ENCODE measurements at regions not wholly inside any gene's neighbourhood (a gene's known extent, or its start where the extent isn't known, plus 50 kb on each side); places are given as distances from the start of the nearest gene placed in this dataset.

DNA sequence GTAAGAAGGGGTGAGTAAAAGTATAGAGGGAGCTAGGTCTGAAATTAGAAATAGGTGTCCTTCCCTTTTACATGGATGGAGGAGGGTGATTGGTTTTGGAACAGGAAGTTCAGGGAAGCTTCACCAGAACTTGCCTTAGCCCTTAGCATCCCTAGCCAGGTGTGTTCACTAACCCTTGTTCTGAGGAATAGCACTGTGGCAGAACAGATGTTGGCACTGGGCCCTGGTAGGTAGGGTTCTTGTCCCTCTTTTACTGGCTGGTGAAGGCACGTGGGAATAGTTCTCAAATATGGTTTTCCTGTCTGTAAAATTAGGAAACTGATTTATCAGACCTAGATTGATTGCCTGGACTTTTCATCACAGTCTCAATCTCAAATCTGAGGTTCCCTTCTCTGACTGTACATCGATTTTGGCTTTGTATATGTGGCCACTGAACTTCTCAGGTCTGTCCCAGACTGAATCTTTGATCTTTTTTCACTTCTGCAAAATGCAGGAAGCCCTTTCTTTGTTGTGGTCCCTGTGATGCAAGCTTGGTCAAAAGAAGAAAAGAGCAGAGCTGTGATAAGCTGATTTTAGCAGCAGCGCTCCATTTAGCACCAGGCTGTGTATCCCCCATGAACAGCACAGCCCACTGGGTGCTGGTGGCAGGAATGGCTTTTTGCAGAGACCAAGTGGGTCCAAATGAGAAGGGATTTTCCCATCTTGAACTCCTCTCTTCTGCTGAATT is 86.2 kb upstream of the HTR2A start:
- intact Hi-C loops (cut with micrococcal nuclease), result no loop called here
- TF ChIP-seq, protein P1, sequence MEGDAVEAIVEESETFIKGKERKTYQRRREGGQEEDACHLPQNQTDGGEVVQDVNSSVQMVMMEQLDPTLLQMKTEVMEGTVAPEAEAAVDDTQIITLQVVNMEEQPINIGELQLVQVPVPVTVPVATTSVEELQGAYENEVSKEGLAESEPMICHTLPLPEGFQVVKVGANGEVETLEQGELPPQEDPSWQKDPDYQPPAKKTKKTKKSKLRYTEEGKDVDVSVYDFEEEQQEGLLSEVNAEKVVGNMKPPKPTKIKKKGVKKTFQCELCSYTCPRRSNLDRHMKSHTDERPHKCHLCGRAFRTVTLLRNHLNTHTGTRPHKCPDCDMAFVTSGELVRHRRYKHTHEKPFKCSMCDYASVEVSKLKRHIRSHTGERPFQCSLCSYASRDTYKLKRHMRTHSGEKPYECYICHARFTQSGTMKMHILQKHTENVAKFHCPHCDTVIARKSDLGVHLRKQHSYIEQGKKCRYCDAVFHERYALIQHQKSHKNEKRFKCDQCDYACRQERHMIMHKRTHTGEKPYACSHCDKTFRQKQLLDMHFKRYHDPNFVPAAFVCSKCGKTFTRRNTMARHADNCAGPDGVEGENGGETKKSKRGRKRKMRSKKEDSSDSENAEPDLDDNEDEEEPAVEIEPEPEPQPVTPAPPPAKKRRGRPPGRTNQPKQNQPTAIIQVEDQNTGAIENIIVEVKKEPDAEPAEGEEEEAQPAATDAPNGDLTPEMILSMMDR (IDR thresholded peaks at IDR 0.05; ENCODE audit: borderline replicate concordance), result no peak
- no peak overlapping the region for H3K4me3 ChIP-seq
- no peaks in the 10 kb centered on the region for H3K36me3 ChIP-seq
- no peaks in the 10 kb centered on the region for H3K4me1 ChIP-seq
- H3K27ac ChIP-seq (replicated peaks), result no peak overlapping the region
- no peak for DNase-seq
- peaks cover 5% of the 10 kb centered on the region for H3K27me3 ChIP-seq (ENCODE audit: low read depth)
- H3K9me3 ChIP-seq (replicated peaks), result peaks cover 5% of the 10 kb centered on the region

DNA sequence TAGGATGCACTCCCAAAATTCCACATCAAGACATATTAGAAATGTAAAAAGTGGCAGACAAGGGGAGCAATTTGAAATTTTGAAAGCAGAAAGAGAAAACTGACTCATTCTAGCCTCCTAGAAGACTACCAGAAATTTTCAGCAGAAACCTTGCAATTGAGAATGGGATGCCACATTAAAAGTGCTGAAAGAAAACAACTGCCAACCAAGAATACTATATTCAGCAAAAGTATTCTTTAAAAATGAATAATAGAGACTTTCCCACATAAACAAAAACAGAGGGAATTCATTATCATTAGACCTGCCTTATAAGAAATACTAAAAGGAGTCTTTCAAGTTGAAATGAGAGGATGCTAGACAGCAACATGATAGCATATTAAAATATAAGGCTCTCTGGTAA is 78.3 kb upstream of the HTR2A start:
- TF ChIP-seq, protein P1 (IDR thresholded peaks at IDR 0.05; ENCODE audit: borderline replicate concordance), result no peak
- DNase-seq, result no peak
- intact Hi-C loops (cut with micrococcal nuclease), result no loop called here
- no peaks in the 10 kb centered on the region for H3K36me3 ChIP-seq
- no peaks in the 10 kb centered on the region for H3K4me1 ChIP-seq
- peaks cover 3% of the 10 kb centered on the region for H3K27me3 ChIP-seq (ENCODE audit: low read depth)
- no peak overlapping the region for H3K27ac ChIP-seq (replicated peaks)
- H3K4me3 ChIP-seq, result no peak overlapping the region
- H3K9me3 ChIP-seq (replicated peaks), result peaks cover 38% of the 10 kb centered on the region

DNA sequence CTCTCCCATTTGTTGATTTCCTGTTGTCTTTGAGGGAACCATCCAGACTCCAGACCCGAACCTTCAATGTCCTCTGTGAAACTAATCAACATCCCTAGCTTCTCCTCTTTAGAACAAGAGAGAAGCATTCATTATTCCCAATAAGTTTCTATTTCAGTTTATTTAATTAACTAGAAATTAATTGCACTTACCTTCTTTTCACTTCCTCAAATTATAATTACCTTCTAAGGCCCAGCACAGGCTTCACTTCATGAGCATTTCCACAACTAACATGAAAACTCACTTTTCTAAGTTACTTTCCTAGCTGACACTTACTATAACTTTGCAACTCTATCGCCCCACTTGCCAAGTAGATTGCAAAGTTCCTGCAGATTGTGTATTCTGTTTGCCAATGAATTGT is 71.6 kb upstream of the HTR2A start:
- no peak for DNase-seq
- no peak overlapping the region for H3K27ac ChIP-seq (replicated peaks)
- H3K4me1 ChIP-seq, result no peaks in the 10 kb centered on the region
- H3K36me3 ChIP-seq, result no peaks in the 10 kb centered on the region
- TF ChIP-seq, protein P1 (IDR thresholded peaks at IDR 0.05; ENCODE audit: borderline replicate concordance), result no peak
- no peak overlapping the region for H3K4me3 ChIP-seq
- intact Hi-C loops (cut with micrococcal nuclease), result no loop called here
- H3K27me3 ChIP-seq (ENCODE audit: low read depth), result peaks cover 6% of the 10 kb centered on the region
- no peaks in the 10 kb centered on the region for H3K9me3 ChIP-seq (replicated peaks)

DNA sequence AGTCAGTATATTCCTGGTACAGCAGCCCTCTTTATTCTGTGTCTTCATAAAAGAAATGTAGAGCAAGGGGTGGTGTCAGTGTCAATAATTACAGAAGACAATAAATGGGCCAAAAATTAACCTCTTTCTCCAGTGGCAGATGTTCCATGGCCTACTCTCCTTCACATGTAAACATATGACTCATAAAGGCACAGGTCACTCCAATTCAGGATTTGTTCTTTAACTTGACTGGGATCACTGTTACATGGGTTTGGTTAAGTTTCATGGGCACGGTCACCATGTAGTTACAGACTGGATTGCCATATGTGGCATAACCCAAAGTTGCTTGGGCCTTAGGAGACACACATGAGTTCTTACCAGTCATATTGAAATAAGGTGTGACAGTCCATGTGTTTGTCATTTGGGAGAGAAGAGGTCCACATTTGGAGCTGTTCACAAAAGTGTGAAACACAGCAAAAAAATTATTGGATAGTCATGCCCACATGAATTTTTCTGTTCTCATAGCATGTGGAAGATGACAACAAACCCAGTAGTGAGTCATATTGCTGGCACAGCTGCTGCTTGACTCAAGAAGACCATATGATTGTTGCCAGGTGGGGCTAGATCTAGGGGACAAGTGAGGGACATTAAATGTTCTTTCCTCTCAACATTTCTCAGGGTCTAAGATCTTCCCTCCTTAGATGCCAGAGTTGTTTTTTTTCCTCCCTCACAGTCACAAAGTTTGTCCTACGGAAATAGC is 68.1 kb upstream of the HTR2A start:
- H3K36me3 ChIP-seq, result no peaks in the 10 kb centered on the region
- H3K27me3 ChIP-seq (ENCODE audit: low read depth), result no peaks in the 10 kb centered on the region
- no peaks in the 10 kb centered on the region for H3K4me1 ChIP-seq
- no peaks in the 10 kb centered on the region for H3K9me3 ChIP-seq (replicated peaks)
- no peak overlapping the region for H3K4me3 ChIP-seq
- no peak overlapping the region for H3K27ac ChIP-seq (replicated peaks)
- TF ChIP-seq, protein P1 (IDR thresholded peaks at IDR 0.05; ENCODE audit: borderline replicate concordance), result no peak
- no peak for DNase-seq
- intact Hi-C loops (cut with micrococcal nuclease), result no loop called here

GRCh38 chr13:46963904-46964303 is 67.1 kb upstream of the HTR2A start:
- intact Hi-C loops (cut with micrococcal nuclease), result no loop called here
- TF ChIP-seq, protein P1 (IDR thresholded peaks at IDR 0.05; ENCODE audit: borderline replicate concordance), result no peak
- Histone ChIP-seq H3K4me1 (no peaks in the 10 kb centered on the region), H3K4me3 (no peak overlapping the region), H3K27me3 (ENCODE audit: low read depth) (no peaks in the 10 kb centered on the region), H3K36me3 (no peaks in the 10 kb centered on the region), H3K27ac (replicated peaks) (no peak overlapping the region), H3K9me3 (replicated peaks) (no peaks in the 10 kb centered on the region)
- no peak for DNase-seq

All from left ventricle myocardium inferior (tissue), 1 donor.